Thoracic aorta (tissue), 2 donors: ENCODE measurements at regions not wholly inside any gene's neighbourhood (a gene's known extent, or its start where the extent isn't known, plus 50 kb on each side); places are given as distances from the start of the nearest gene placed in this dataset.

Source experiments
- ATAC-seq: fragments of 150-250 bp; one replicate; pipeline ENCODE4 v1.8.0; 2017; ENCODE audit warnings: low read depth; ENCODE audit not compliant: insufficient number of reproducible peaks, low FRiP score
- DNase-seq: peaks from one replicate; pipeline ENCODE4 v3.0.0-alpha.2; 2020; ENCODE audit warnings: low spot score
- H3K27ac ChIP-seq, 2 donors: fragments of 200-600 bp; sonication (generic); 1 replicate in 1 of 2; 2 replicates in 1 of 2; pipeline ENCODE4 v1.5.1; 2016; ENCODE audit warnings: mild to moderate bottlenecking in 2 of 2, moderate library complexity in 2 of 2
- H3K27me3 ChIP-seq: fragments of 200-600 bp; sonication (generic); replicated peaks from 2 replicates; pipeline ENCODE4 v1.6.0; 2016; ENCODE audit warnings: mild to moderate bottlenecking; ENCODE audit not compliant: insufficient read depth
- H3K36me3 ChIP-seq: fragments of 200-600 bp; sonication (generic); one replicate; pipeline ENCODE4 v1.5.1; 2016
- H3K4me1 ChIP-seq, 2 donors: fragments of 200-600 bp; sonication (generic); 1 replicate in 1 of 2; 2 replicates in 1 of 2; pipeline versions ENCODE4 v1.5.1 to v1.6.0; 2016; ENCODE audit warnings: low read depth in 2 of 2, mild to moderate bottlenecking in 1 of 2; ENCODE audit not compliant: control insufficient read depth in 1 of 2
- H3K4me3 ChIP-seq: fragments of 200-600 bp; sonication (generic); 2 replicates; pipeline ENCODE4 v1.5.1; 2016; ENCODE audit warnings: mild to moderate bottlenecking
- H3K9me3 ChIP-seq: fragments of 200-600 bp; sonication (generic); 2 replicates; pipeline ENCODE4 v1.5.1; 2016
- TF ChIP-seq, protein P1 (sequence below): fragments of 200-600 bp; sonication (generic); IDR thresholded peaks from one replicate; pipeline ENCODE4 v1.5.1; 2019; ENCODE audit warnings: antibody characterized with exemption

GRCh38 chr16:73823205-73823849 lies 473.3 kb upstream of the PSMD7 start:
- Histone ChIP-seq H3K27me3 (no peaks in the 10 kb centered on the region), H3K4me1 (no peaks in the 10 kb centered on the region), H3K4me3 (no peak overlapping the region), H3K9me3 (no peaks in the 10 kb centered on the region), H3K36me3 (no peaks in the 10 kb centered on the region), H3K27ac (no peak overlapping the region)
- TF ChIP-seq, protein P1, sequence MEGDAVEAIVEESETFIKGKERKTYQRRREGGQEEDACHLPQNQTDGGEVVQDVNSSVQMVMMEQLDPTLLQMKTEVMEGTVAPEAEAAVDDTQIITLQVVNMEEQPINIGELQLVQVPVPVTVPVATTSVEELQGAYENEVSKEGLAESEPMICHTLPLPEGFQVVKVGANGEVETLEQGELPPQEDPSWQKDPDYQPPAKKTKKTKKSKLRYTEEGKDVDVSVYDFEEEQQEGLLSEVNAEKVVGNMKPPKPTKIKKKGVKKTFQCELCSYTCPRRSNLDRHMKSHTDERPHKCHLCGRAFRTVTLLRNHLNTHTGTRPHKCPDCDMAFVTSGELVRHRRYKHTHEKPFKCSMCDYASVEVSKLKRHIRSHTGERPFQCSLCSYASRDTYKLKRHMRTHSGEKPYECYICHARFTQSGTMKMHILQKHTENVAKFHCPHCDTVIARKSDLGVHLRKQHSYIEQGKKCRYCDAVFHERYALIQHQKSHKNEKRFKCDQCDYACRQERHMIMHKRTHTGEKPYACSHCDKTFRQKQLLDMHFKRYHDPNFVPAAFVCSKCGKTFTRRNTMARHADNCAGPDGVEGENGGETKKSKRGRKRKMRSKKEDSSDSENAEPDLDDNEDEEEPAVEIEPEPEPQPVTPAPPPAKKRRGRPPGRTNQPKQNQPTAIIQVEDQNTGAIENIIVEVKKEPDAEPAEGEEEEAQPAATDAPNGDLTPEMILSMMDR, result no peak
- no peak for ATAC-seq
- DNase-seq, result no peak

DNA sequence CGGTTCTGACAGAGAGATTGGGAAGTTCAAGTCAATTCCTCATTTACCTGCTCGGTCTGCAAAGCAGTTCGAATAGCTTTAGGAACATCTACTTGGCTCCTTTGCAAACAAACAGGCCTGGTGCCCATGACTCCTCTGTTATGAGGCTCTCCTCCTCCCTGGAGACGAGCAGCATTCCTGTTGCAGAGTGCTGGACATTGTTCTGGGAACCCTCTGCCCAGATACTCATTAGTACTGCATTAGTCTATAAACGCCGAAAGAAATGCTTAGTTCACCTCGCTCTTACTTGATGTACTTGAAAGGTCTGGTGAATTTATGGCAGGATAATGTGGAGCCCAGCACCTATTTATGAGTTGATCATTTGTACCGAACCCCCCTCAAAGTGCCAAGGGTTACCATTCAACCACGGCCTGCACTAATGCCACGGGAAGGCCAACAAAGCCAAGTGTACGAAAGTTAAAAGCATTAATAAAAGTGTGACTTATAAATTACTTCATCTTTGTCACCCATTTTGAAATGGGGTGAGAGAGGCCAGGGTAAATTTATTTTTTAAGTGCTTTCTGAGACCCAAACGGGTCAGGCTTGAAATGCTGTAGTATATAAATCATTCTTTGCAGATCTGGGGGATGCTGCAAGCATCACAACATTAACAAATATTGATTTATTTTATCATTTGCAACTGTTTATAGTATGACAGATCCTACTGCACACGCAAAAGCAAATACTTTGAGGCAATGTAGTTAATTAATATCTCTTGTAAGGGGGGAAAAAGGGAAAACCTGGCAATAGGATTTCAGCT lies 478.9 kb upstream of the PSMD7 start:
- Histone ChIP-seq H3K4me3 (no peak overlapping the region), H3K9me3 (no peaks in the 10 kb centered on the region), H3K36me3 (no peaks in the 10 kb centered on the region), H3K4me1 (no peaks in the 10 kb centered on the region), H3K27ac (no peak overlapping the region), H3K27me3 (no peaks in the 10 kb centered on the region)
- DNase-seq, result no peak
- no peak for ATAC-seq
- TF ChIP-seq, protein P1, result no peak

GRCh38 chr16:73813527-73813926 lies 483.1 kb upstream of the PSMD7 start:
- ATAC-seq, result no peak
- H3K9me3 ChIP-seq, result no peaks in the 10 kb centered on the region

GRCh38 chr16:73804456-73804855 lies 492.2 kb upstream of the PSMD7 start:
- TF ChIP-seq, protein P1, result no peak
- Histone ChIP-seq H3K27ac (no peak overlapping the region), H3K36me3 (no peaks in the 10 kb centered on the region), H3K9me3 (no peaks in the 10 kb centered on the region), H3K27me3 (no peaks in the 10 kb centered on the region), H3K4me1 (no peaks in the 10 kb centered on the region), H3K4me3 (no peak overlapping the region)
- no peak for DNase-seq
- no peak for ATAC-seq

More at GRCh38 chr16:73813527-73813926, 483.1 kb upstream of the PSMD7 start:
- Histone ChIP-seq H3K27ac (no peak overlapping the region), H3K27me3 (no peaks in the 10 kb centered on the region), H3K36me3 (no peaks in the 10 kb centered on the region), H3K4me3 (no peak overlapping the region), H3K4me1 (no peaks in the 10 kb centered on the region)
- TF ChIP-seq, protein P1, result no peak
- DNase-seq, result no peak

- no peak for DNase-seq
- no peak overlapping the region for H3K4me3 ChIP-seq
- peaks cover 34 to 54% of the 10 kb centered on the region in 2 donors for H3K4me1 ChIP-seq
- no peaks in the 10 kb centered on the region for H3K27me3 ChIP-seq
- TF ChIP-seq, protein P1, result no peak
- H3K9me3 ChIP-seq, result no peaks in the 10 kb centered on the region
- ATAC-seq, result no peak
- H3K27ac ChIP-seq, result no peak overlapping the region
- H3K36me3 ChIP-seq, result no peaks in the 10 kb centered on the region
Measured at GRCh38 chr16:73798471-73798870, 498.1 kb upstream of the PSMD7 start.
